C4-2B (cell line): ENCODE measurements at regions not wholly inside any gene's neighbourhood (a gene's known extent, or its start where the extent isn't known, plus 50 kb on each side); places are given as distances from the start of the nearest gene placed in this dataset.

Experiments
- H3K27ac ChIP-seq: fragments of 450-650 bp; 2 replicates; pipeline ENCODE4 v1.5.1; 2017
- CTCF ChIP-seq: fragments of 450-650 bp; conservative IDR thresholded peaks from 2 replicates; pipeline ENCODE4 v1.5.1; 2017; ENCODE audit warnings: mild to moderate bottlenecking
- ZFX ChIP-seq: fragments of 450-650 bp; IDR thresholded peaks from 2 replicates; pipeline ENCODE4 v1.6.1; 2017

- H3K27ac ChIP-seq: no peak overlapping the region
- TF ChIP-seq ZFX (no peak), CTCF (no peak)
Observed at GRCh38 chr16:87199379-87199778, 117.8 kb downstream of the C16orf95 start.

- H3K27ac ChIP-seq: no peak overlapping the region
- TF ChIP-seq ZFX (no peak), CTCF (no peak)
Observed at GRCh38 chr16:87199901-87200300, 117.3 kb downstream of the C16orf95 start.

- TF ChIP-seq ZFX (no peak), CTCF (no peak)
- no peak overlapping the region for H3K27ac ChIP-seq
Observed at GRCh38 chr16:87200637-87201036, 116.6 kb downstream of the C16orf95 start.

GRCh38 chr16:87201052-87201451 lies 116.1 kb downstream of the C16orf95 start:
- no peak for TF ChIP-seq CTCF
- no peak for TF ChIP-seq ZFX
- H3K27ac ChIP-seq: no peak overlapping the region

GRCh38 chr16:87201790-87202189 lies 115.4 kb downstream of the C16orf95 start:
- no peak overlapping the region for H3K27ac ChIP-seq
- TF ChIP-seq ZFX: no peak
- no peak for TF ChIP-seq CTCF

GRCh38 chr16:87202346-87202745 lies 114.8 kb downstream of the C16orf95 start:
- no peak for TF ChIP-seq CTCF
- TF ChIP-seq ZFX: no peak
- H3K27ac ChIP-seq: no peak overlapping the region

GRCh38 chr16:87203060-87203656 lies 114.0 kb downstream of the C16orf95 start:
- no peak overlapping the region for H3K27ac ChIP-seq
- peak; percentile 91 for TF ChIP-seq CTCF
- no peak for TF ChIP-seq ZFX
